GM21515 (cell line): ENCODE measurements at regions not wholly inside any gene's neighbourhood (a gene's known extent, or its start where the extent isn't known, plus 50 kb on each side); places are given as distances from the start of the nearest gene placed in this dataset.

ENCODE experiments used
- ATAC-seq: cut with Tn5 transposase; IDR thresholded peaks from one replicate; pipeline ENCODE4 v1.9.1; 2021; ENCODE audit not compliant: unreplicated experiment

GRCh38 chr17:77898521-77899434, 59.7 kb upstream of the TNRC6C start:
- ATAC-seq = no peak

DNA sequence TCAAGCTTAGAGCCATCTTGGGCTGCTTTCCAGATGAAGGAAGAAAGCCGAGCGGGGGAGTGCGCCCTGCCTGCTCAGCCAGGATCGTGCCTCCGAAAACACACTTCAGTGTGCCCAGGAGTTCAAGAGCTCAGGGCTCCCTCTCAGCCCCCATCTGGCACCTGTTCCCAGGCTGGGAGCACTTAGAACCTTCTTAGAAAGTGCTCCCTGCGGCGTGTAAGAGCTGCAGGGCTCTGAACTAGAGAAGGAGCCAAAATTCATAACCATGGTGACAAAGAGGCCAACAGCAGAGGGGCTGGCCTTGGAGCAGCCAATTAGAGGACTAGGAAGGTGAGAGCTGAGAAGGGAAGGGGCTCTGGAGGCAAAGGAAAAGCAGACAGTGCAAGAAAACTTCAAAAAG, 59.0 kb upstream of the TNRC6C start:
- no peak for ATAC-seq

- no peak for ATAC-seq
Observed at GRCh38 chr17:77901481-77901880, 57.0 kb upstream of the TNRC6C start.

- ATAC-seq = no peak
Observed at GRCh38 chr17:77905266-77905665, 53.2 kb upstream of the TNRC6C start.

DNA sequence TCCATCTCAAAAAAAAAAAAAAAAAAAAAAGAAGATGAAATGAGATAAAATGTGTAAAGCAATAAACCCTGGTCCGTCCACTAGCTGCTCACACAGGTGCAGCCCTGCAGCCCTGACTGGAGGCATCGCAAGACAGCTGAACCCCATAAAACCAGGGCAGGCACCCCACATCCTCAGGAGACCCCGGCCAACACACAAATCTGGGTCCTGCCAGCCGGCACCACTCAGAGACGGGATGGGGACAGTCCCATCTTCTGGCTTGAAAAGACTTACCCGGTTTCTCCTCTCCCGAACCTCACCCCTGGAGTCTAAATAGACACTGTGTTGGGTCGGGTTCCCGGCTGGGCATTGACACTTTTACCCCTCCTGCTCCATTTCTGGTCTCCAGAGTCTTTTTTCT, 52.7 kb upstream of the TNRC6C start:
- no peak for ATAC-seq

DNA sequence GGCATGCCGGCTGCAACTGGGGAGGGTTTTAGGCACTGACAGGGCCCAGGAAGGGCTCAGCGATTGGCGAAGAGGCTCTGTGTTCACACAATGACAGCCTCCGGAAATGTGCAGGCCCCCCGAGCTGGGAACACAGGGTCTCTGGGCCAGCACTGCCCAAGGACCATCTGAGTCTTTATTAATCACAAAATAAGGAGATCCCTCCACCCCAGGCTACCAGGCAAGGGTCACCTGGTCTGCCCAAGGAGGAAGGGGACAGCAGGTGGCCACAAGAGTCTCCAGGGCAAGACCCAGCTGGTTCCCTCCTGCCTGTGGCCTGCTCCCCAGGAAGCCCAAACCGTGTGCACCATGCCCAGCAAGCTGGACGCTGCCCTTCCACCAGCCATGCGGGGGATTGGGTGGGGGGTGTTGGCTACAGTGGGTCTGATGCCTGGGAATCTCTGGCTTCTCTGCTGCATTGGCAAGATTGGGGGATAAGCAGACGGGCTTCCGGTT, 52.1 kb upstream of the TNRC6C start:
- no peak for ATAC-seq

DNA sequence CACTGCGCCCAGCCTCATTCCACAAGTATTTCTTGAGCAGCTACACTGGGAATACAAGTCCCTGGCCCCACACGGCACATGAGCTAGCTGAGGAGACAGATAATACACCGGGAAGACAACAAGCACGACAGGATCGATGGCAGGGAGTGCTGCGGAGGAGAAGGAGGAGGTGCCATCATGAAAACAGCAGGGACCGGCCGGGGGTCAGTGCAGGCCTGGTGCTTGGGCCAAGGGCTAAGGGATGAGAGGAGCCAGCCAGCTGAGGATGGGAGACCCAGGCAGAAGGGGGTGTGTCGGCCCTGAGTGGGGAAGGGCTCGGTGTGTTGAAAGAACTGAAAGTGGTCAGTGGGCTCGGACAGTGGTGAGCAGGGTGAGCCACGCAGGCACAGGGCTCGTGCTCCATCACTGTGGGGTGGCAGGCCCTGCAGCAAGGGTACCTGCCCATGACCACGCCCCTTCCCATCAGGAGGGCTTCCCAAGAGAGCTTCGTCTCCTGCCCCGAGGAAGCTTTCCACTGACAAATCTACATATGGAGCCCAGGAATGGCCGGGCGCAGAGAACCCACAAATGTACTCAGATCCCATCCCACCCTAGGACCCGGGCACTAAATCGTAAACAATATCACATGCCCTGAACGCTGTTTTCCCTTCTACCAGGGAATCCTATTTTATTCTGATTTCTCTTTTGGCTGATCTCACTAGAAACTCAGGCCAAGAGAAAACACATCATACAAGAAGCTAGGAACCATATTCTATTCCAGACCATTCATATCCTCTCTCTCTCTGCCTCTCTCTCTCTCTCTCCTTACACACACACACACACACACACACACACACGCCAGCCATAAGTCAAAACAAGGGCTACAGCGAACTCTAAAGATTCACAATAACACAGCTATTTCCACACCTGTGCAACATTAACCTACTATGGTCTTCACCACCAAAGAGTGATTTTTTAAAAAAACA, 50.7 kb upstream of the TNRC6C start:
- no peak for ATAC-seq

DNA sequence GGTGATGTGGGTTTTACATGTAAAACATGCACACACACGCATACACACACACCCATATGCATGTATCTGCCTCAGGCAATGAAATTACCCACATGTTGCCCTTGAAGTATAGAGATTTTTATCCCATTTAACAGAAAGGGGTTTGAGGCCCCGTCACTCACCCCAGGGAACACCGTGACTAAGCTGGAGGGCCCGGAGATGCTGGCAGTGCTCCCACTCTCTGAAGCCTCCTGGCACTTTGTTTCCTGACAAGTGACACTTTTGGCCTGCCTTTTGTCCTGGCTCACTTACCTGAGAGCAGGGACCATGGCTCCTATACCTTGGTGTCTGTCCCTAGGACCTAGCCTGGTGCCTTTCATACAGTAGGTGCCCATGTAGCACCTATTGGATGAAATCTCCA, 50.0 kb upstream of the TNRC6C start:
- no peak for ATAC-seq
